Ovary (tissue), 1 donor: ENCODE measurements at regions not wholly inside any gene's neighbourhood (a gene's known extent, or its start where the extent isn't known, plus 50 kb on each side); places are given as distances from the start of the nearest gene placed in this dataset.

Experiments used
- EP300 ChIP-seq: sonication (generic); formaldehyde crosslinking; IDR thresholded peaks from one replicate; pipeline ENCODE4 v1.6.1; 2017; ENCODE audit warnings: antibody characterized with exemption
- POLR2A ChIP-seq: fragments of 450-650 bp; IDR thresholded peaks from one replicate; pipeline ENCODE4 v1.6.1; 2017; ENCODE audit warnings: antibody characterized with exemption, mild to moderate bottlenecking, moderate library complexity

DNA sequence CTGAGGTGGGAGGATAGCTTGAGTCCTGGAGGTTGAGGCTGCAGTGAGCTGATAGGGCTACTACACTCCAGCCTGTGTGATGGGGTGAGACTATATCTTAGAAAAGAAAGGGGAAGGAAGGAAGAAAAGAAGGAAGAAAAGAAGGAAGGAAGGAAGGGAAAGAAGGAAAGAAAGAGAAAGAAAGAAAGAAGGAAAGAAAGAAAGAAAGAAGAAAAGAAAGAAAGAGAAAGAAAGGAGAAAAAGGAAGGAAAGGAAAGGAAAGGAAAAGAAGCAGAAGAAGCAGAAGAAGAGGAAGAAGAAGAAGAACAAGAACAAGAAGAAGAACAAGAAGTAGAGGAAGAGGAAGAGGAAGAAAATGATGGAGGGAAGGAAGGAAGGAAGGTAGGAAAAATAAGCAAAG is 1130.2 kb upstream of the MAP3K7 start:
- TF ChIP-seq EP300: no peak
- TF ChIP-seq POLR2A: no peak
